Stimulated activated CD4-positive, alpha-beta T cell treated with anti-CD3 and anti-CD28 coated beads, Interleukin-12 subunit alpha, Interleukin-12 subunit beta, amount 100 ng/mL, for 48 hours (primary cell): ENCODE measurements at regions not wholly inside any gene's neighbourhood (a gene's known extent, or its start where the extent isn't known, plus 50 kb on each side); places are given as distances from the start of the nearest gene placed in this dataset.

Source experiments
- DNase-seq, 3 donors: peaks; one replicate each; pipeline ENCODE4 v3.0.0-alpha.2; 2020; ENCODE audit warnings: low read depth in 2 of 3, low spot score in 1 of 3

DNA sequence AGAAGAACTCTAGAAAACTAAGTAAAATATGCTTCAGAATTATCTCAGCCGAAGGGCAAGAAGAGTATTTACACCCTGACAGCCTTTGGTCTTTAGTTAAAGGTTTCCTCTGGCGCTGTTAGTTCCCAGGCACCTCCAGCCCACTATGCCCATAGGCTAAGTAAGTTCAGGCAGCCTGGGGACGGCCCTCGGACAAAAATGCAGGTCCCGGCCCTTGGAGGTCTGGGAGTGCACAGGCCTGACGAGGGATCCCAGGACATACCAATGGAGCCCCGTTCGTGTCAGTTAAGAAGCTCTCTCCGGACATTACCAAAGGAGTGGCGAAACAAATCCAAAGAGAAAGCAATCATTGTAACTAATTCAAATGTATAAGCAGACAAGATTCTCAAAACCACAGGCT lies 311.8 kb downstream of the CD83 start:
- DNase-seq = no peak

DNA sequence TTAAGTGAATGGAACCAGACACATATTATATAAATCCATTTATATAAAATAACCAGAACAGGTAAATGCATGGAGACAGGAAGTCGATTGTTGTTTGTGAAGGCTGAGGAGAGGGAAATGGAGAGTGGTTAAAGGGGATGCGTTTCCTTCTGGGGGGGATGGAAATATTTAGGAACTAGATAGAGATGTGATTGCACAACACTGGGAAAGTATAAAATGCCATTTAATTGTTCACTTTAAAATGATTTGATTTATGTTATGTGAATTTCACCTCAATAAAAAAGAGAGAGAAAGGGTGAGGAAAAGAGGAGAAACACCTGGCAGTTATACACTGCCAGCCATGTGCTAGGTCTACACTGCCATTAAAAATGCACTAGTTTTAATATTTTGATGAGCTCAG lies 312.6 kb downstream of the CD83 start:
- DNase-seq = no peak

DNA sequence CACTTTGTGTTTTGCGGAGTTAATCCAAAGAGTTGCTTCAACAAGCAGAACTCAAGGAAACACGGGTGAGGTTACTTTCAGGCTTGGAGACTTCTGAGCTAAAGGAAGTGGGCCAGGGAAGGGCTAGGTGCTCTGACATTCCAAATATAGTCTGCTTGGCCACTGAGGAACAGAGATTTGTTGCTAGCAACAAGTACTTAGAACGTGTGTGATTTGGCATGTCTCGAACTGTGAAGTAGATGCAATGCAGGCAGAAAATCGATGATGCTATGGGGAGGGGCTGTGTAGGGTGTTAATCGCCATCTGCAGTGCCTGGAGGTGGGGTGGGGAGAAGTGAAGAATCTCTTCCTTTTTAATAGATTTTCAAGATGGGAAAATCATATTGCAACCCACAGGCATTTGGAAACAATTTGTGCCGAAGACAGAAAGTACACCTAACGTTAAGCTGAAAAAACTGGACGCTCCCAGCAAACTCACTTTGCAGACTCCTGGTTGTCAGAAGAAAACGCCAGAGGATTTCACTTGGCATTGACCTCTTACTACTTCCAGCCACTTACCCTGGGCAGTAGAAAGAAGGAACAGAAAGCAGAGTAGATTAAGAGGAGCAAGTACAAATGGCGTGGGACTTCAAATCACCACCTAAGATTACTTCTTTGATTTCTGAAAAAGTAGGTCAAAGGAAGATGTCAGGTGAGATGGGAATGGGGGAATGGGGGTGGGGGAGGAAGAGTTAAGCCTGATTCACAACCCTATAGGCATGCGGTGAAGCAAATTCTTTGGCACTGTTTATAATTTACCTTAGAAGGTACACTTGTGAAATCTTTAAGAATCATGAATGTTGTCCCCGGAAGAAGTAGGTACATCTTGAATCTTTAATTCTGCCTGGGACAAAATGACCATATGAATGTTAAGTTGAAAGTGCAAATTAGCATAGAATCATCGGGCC lies 314.1 kb downstream of the CD83 start:
- DNase-seq = no peak

DNA sequence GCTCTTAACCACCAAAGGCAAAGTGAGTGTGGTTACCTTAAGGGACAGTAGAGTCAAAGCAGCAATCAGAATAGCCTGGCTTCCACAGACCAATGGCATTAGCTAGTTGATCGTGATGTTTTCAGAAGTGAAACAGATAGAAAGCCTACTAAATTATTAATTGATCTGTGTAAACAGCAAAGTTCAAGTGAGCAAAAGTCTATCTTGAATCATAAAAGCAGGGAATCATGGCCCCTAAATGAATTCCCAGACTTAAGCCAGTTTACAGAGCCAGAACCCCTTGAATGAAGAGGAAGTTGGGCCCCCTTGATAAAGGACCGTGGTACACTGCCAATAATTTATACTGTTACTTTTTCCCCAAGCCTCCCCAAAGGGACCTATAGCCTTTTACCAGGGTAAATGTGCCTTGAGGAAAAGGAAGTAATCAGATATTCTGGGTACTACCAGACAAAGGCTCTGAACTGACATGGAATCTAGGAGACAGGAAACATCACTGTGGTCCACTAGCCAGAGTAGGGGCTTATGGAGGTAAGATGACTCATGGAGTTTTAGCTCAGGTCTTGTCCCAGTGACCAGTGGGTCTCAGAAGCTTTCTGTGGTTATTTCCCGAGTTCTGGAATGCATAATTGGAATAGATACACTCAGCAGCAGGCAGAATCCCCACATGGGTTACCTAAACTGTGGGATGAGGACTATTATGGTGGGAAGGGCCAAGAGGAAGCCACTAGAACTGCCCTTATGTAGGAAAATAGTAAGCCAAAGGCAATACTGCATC lies 317.5 kb downstream of the CD83 start:
- DNase-seq = no peak

DNA sequence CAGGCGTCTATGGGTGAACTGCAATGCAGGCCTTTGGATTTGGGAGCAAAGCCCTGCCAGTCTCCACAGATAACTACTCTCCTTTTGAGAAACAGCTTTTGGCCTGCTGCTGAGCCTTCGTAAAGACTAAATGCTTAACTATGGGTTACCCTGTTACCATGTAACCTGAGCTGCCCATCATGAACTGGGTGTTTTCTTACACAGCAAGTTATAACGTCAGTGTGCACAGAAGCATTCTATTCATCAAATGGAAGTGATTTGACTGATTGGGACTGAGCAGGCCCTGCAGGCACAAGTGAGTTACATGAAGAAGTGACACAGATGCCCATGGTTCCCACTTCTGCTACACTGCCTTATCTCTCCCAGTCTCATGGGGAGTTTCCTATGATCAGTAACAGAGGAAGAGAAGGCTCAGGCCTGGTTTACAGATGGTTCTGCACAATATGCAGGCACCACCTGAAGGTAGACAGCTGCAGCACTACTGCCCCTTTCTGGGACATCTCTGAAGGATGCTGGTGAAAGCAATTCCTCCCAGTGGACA lies 319.1 kb downstream of the CD83 start:
- no peak for DNase-seq

DNA sequence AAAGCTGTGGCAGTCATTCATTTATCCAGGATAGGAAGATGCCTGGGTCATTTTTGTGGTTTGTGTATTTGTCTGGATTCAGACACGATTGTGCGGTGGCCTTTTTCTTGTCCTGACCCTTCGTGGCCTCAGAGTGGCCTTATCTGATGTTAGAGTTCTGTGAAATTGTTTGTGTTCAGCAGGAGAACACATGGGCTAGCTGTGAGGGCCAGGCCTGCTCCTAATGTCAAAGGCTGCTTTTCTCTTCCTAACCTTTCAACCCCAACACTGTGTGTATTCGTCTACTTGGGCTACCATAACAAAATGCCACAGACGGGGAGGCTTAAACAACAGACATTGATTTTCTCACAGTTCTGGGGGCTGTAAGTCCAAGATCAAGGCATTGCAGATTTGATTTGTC lies 321.8 kb downstream of the CD83 start:
- DNase-seq = no peak

DNA sequence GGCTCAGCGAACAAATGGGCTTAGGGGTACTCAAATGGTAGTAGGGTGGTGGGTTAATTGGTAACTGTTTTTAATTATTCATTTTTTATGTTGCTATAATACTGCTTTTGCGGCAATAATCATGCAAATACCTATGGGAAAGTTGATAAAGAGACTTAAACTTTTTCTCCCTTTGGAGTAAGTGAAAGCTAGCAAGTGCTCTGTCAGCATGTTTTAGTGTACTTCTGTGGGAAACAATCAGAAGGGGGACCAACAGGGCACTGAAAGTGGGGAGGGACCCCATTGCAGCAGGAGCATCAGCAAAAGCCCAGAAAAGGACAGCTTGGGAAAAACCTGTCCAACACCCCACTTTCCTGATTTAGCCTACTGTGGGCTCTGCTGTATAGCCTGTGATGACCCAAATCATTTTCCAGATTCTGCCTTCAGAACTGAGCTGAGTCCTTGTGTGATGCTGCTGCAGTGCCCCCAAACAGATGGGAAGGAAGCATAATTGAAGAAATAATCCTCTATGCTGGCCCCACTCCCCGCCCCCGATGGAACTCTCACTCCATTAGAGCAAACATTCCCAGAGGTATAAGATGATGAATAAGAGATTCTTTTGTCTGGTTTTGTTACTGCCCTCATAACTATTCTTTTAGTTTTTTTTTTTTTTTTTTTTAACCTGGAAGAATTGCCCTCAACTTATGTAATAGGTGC lies 322.8 kb downstream of the CD83 start:
- DNase-seq = no peak

DNA sequence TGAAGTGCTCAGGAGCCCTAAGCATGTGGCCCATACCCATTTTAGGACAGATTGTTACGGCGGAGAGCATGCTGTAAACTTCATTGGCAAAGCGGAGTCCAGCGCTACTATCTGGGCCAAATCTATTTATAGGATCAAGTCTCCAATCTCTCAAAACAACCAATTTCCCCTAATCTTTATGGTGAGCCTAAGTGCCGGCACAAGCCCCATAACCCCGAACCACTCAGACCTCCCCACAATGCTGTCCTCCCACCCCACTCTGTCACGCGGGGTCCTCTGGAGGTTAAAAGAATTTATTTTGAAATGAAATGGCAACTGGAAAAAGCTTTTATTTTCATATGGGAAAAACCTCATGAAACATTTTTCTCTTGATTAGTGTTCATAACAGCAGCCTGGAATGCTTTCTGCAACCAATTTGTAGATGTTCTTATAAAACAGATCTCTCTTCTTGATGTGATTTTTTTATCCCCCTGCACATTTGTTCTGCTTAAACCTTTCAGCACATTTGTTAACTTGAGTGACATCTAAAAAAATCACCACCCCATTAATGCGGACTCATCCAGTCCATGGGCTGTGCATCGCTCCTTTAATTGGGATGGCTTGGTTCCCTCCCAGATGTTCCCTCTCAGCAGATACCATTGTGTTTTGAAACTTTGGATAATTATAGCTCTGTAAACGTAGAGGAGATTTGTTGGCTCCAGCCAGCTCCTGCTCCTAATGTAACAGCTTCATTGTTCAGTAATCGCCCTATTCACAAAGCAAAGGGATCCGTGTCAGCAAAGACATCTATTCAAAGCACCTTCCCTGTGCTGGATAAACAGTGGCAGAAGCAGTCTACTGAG lies 323.6 kb downstream of the CD83 start:
- no peak for DNase-seq

DNA sequence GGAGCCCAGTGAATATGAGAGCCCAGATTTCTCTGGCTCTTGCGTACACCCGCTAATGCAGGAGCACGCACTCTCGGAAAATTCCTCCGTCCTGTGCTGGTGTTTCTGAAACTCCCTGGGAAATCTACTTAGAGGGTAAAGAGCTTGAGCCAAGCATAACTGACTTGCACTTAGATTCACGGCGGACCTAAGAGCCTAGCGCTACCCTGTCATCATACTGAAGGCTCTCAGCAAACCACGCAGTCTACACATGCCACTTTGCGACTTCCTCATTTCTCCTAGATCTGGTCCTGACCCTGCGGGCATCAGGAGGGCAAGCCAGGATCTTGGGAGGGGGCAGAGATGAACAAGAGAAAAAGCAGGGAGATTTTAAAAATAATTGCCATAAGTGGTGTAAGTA lies 324.7 kb downstream of the CD83 start:
- DNase-seq = no peak

DNA sequence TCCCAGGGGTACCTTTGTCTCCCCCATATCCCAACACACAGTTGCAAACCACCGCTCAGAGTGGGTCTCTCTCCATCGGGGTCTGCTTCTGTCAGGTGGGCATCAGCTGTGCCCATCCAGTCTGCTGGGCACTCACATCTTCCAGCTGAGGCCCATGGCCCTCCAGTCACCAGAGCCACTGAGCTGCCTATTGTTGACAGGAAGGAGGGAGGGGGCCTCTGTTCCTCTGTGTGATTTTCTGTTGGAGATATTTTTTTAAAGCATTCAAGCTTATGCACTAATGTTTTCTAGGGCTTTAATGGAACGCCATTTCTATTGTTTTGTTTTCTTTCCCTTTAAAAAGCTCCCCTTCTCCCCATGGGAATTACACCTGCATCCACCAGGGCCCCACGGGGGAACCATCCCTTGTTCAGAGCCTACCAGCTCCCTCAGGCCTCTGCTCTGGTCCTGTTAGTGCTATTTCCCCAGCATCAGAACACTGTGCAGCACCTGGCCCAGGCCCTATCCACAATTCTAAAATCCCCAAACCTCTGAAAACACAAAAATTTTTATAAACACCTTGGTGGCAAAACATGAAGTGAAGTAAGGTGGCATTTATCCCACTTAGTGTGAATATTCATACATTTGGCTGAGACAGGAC lies 326.2 kb downstream of the CD83 start:
- DNase-seq = no peak

DNA sequence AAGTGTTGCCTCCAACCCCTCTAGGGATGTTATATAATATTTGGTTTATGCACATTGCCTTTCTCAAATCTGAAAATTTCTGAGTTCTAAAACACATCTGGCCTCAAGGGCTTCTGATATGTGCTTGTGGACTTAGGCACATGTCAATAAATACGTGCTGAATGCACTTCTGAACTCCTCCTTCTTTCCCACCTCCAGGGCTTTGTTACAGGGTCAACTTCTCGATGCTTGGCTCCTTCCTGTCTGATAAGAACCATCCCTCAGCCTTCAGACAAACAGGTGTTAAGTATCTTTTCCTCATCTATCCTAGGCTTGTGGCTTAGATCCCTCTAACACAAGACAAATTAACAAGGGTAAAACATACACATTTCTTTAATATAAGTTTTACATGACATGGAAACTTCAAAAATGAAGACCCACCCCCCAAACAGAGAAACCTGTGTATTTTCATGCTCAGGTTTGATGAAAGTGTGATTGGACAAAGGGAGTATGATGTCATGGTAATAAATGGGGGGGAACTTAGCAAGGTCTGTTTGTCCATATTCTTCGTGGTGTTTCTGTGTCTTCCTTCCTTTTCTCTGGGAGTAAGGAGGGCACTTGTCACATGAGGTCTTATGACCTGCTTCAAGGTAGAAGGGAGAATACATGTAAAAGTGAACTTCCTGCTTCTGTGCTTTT lies 326.9 kb downstream of the CD83 start:
- no peak for DNase-seq

DNA sequence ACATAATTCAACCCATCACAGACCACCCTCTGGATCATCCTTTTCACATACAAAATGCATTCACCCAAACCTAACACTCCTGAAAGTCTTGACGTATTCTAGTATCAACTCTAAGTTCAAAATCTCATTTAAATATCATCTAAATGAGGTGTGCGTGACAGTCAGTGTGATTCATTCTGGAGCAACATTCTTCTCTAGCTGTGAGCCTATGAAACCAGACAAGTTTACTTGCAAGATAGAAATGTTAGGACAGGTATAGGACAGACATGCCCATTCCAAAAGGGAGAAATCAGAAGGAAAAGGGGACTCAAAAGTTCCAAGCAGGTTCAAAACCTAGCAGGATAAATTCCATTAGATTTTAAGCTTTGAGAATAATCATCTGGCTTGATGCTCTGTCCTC lies 329.7 kb downstream of the CD83 start:
- no peak for DNase-seq

DNA sequence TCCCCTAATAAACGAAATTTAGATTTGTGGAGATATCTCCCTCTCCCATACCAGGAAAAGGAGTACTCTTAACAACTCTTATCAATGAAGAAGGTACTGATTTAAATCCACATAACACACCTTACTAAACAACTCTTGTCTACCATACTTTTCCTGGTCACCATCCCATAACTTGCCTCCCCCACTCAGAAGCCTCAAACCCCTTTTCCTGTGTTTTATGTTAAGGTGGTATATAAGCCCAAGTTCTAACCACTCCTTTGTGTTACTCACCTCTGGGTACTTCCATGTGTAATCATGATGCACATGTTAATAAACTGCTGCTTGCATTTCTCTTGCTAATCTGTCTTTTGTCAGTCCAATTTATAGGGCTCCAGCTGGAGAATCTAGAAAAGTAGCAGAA lies 330.7 kb downstream of the CD83 start:
- no peak for DNase-seq

DNA sequence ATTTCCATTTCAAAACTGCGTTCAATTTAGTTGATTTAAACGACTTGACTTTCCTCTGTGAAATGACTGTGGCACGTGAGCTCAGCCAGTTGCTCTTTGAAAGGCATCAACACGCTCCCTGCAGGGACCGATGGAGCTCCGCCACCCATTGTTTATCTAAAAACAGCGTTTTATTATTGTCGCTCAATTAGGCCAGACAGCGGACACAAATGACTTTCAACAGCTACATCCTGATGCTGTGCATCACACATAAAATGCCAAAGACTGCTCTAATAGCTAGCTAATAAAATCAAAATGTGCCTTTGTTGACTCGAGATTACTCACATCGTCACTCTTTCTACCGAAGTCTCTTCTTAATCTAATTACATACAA lies 332.5 kb downstream of the CD83 start:
- no peak for DNase-seq

DNA sequence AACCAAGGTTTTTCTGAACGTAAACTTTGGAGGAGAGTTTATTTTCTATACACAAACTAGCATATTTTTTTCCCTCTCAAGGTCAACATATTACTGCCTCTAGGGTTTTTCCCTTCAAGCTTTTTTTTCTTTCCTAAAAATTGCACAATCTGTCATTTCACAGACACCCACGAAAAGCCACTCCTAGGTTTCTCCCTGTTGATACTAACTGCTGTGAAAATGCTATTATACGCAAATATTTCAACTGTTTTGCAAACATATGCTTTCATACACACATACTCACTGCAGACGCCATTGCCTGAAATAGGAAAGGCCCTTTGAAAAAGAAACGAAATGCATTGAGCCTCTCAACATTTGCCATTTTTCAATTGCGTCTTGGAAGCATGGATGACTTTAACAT lies 333.0 kb downstream of the CD83 start:
- DNase-seq = no peak

DNA sequence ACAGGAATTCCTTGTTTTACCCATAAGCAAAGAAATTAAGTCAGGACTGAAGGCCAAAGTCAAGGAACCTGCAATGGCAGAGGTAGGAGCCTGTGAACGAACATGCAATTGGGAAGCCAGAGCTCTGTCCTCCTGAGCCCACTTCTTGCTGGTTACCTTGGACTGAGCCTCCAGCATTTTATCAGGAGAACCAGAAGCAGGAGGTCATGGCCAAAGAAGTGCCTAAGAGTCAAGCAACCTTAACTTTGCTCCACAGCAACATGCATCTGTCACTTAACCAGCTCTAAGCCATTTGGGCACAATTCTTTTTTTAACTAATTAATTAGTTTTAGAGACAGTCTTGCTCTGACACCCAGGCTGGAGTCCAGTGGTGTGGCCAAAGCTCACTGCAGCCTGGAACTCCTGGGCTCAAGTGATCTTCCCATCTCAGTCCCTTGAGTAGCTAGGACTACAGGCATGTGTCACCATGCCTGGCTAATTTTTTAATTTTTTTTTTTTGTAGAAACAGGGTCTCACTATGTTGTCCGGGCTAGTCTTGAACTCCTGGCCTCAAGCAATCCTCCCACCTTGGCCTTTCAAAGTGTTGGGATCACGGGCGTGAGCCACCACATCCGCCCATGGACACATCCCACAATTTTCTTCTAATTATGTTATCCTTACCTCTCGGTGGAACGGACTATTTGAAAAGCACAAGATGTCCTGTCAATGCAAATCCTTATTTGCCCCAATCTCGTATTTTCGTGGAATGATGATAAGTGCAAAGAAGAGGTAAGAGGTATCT lies 334.2 kb downstream of the CD83 start:
- DNase-seq = no peak

DNA sequence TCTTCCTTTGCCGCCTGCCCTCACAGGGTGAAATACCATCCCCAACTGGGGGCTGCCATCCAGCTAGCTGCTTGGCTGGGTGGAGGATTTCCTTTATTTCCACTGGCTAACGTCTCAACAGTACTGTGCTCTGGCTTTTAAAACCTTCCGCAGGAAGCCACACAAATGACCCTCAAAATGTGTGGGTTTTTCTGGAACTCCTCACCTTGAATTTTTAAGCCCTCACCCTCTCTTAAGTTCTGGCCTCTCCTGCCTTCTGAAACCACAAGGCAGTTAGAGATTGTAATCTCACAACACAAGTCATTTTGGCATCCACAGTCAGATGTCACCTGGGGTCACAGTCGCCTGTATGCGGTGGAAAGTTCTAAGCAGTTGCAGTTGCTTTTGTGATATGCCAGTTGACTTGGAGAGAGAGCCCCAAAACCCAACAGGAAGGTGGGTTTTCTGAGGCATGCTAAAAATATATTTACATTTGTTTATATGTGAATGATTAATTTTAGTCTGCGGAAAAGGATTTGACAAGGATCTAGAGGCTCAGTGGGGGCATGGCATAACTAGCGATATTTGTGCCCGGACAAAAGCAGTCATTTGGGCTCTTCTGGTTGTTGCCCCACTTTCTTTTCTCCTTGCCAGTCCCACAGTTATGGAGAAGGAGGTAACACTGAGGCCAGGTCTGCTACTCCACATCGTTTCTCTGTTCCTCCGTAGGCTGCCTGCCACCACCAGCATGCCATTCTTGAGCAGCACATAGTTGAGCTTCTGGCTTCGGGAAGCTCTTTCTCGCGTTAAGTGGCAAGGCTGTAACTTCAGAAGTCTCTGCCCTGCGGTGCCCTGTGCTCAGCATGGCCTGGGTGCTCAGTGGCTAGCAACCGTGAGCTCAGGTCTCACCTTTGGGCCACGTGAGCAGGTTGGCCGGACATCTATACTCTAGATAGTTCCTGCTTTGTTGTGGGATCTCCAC lies 335.3 kb downstream of the CD83 start:
- peak; percentile 35 to 68 (median 63) for DNase-seq
